B cell (primary cell): ENCODE measurements at regions not wholly inside any gene's neighbourhood (a gene's known extent, or its start where the extent isn't known, plus 50 kb on each side); places are given as distances from the start of the nearest gene placed in this dataset.

ENCODE experiments used
- ATAC-seq: fragments of 200-7000 bp; cut with Tn5 transposase; one replicate; pipeline ENCODE4 v1.10.0; 2021; ENCODE audit warnings: low read depth, mild to moderate bottlenecking, moderate number of reproducible peaks, moderate library complexity
- CTCF ChIA-PET: fragments of 350-600 bp; sonication (Branson Sonifier 250); formaldehyde crosslinking; loops from one replicate; lab custom pipeline; 2021; ENCODE audit warnings: antibody characterized with exemption, inconsistent platforms; lab: Charles Lee
- POLR2A ChIA-PET: fragments of 350-600 bp; sonication (Branson Sonifier 250); formaldehyde crosslinking; loops from one replicate; lab custom pipeline; 2021; ENCODE audit warnings: antibody characterized with exemption; lab: Charles Lee
- DNase-seq: peaks from one replicate; pipeline ENCODE4 v3.0.0; 2013
- H2AFZ ChIP-seq: 2 replicates; pipeline ENCODE4 v1.6.1; 2012; ENCODE audit warnings: mild to moderate bottlenecking, low read depth, low read length; ENCODE audit not compliant: insufficient read depth, poor library complexity, severe bottlenecking
- H3K27ac ChIP-seq, 2 donors: 1 replicate in 1 of 2; 2 replicates in 1 of 2; pipeline ENCODE4 v1.5.1; 2012 to 2013; ENCODE audit warnings: low read length in 2 of 2, mild to moderate bottlenecking in 2 of 2, moderate library complexity in 1 of 2
- H3K27me3 ChIP-seq, 4 experiments: fragments of 200-600 bp in 1 of 4; sonication (generic) in 1 of 4; replicated peaks in 1 of 4; 1 replicate in 2 of 4; 2 replicates in 2 of 4; pipeline versions ENCODE4 v1.6.1 to v1.7.0; 2013 to 2016; ENCODE audit warnings: low read length in 3 of 4, mild to moderate bottlenecking in 2 of 4, mixed read lengths in 1 of 4, moderate library complexity in 1 of 4; ENCODE audit not compliant: insufficient read depth in 4 of 4, control insufficient read depth in 3 of 4; ENCODE audit errors: control extremely low read depth in 1 of 4
- H3K36me3 ChIP-seq, 2 experiments: replicated peaks in 1 of 2; 1 replicate in 1 of 2; 2 replicates in 1 of 2; pipeline versions ENCODE4 v1.6.1 to v1.7.1; 2013; ENCODE audit warnings: low read length in 1 of 2; ENCODE audit not compliant: insufficient read depth in 2 of 2, control insufficient read depth in 1 of 2; ENCODE audit errors: control extremely low read depth in 1 of 2, extremely low read depth in 1 of 2
- H3K4me1 ChIP-seq, 2 donors: fragments of 200-600 bp in 1 of 2; sonication (generic) in 1 of 2; 1 replicate in 1 of 2; 2 replicates in 1 of 2; pipeline versions ENCODE4 v1.5.1 to v1.6.1; 2013 to 2017; ENCODE audit warnings: low read length in 2 of 2; ENCODE audit not compliant: control insufficient read depth in 2 of 2, insufficient read depth in 2 of 2
- H3K4me2 ChIP-seq: replicated peaks from 2 replicates; pipeline ENCODE3; 2012; ENCODE audit warnings: mild to moderate bottlenecking, low read depth, low read length; ENCODE audit not compliant: poor library complexity, severe bottlenecking
- H3K4me3 ChIP-seq, 5 experiments: fragments of 200-600 bp in 1 of 5; sonication (generic) in 1 of 5; 1 replicate in 3 of 5; 2 replicates in 2 of 5; pipeline versions ENCODE4 v1.5.1 to v1.7.0; 2011 to 2016; ENCODE audit warnings: low read length in 4 of 5, mild to moderate bottlenecking in 4 of 5, low read depth in 2 of 5, control low read depth in 1 of 5, moderate library complexity in 1 of 5; ENCODE audit not compliant: insufficient read depth in 1 of 5; ENCODE audit errors: control extremely low read depth in 1 of 5, extremely low read depth in 1 of 5
- H3K79me2 ChIP-seq: fragments of 200-600 bp; sonication (generic); one replicate; pipeline ENCODE4 v1.6.0; 2016; ENCODE audit warnings: low read length; ENCODE audit not compliant: control insufficient read depth, insufficient read depth
- H3K9ac ChIP-seq: fragments of 200-600 bp; sonication (generic); 2 replicates; pipeline ENCODE4 v1.6.1; 2017; ENCODE audit warnings: mild to moderate bottlenecking, low read length, moderate library complexity
- H3K9me3 ChIP-seq, 3 donors: one replicate each; pipeline versions ENCODE4 v1.6.1 to v1.7.1; 2013; ENCODE audit warnings: low read length in 2 of 3; ENCODE audit not compliant: control insufficient read depth in 2 of 3, insufficient read depth in 1 of 3; ENCODE audit errors: control extremely low read depth in 1 of 3
- H4K20me1 ChIP-seq: 2 replicates; pipeline ENCODE4 v1.6.0; 2012; ENCODE audit warnings: mild to moderate bottlenecking, low read length; ENCODE audit not compliant: insufficient read depth, control insufficient read depth, poor library complexity, severe bottlenecking
- H3K27ac Mint-ChIP-seq: one replicate; pipeline ENCODE4 v1.8.0; 2021; ENCODE audit warnings: mixed read lengths
- H3K27me3 Mint-ChIP-seq: one replicate; pipeline ENCODE4 v1.8.0; 2021; ENCODE audit warnings: mixed read lengths
- H3K4me1 Mint-ChIP-seq: one replicate; pipeline ENCODE4 v1.8.0; 2021; ENCODE audit warnings: mixed read lengths
- H3K4me3 Mint-ChIP-seq: one replicate; pipeline ENCODE4 v1.8.0; 2021; ENCODE audit warnings: mixed read lengths
- H3K9me3 Mint-ChIP-seq: one replicate; pipeline ENCODE4 v1.8.0; 2022; ENCODE audit warnings: mixed read lengths; ENCODE audit not compliant: insufficient read depth
- CTCF ChIP-seq: fragments of 200-600 bp; IDR thresholded peaks from one replicate; pipeline ENCODE4 v1.8.0; 2022; ENCODE audit warnings: antibody characterized with exemption, mild to moderate bottlenecking
- EZH2 ChIP-seq: IDR thresholded peaks from 2 replicates; pipeline ENCODE4 v1.6.1; 2012; ENCODE audit warnings: borderline replicate concordance, low read depth, mild to moderate bottlenecking, moderate library complexity, low read length; ENCODE audit not compliant: insufficient read depth, poor library complexity, severe bottlenecking
- WGBS: methylation state at CpG from one replicate; pipeline ENCODE4 v1.1.5; 2013; ENCODE audit warnings: missing lambda C conversion rate; ENCODE audit not compliant: insufficient coverage; 5-methylcytosine and 5-hydroxymethylcytosine counted together
- intact Hi-C: fragments of 100-400 bp; cut with micrococcal nuclease; formaldehyde crosslinking; loops from one replicate; pipeline ENCODE4 v1.10.0; 2022

- no peaks in the 10 kb centered on the region for H3K79me2 ChIP-seq
- H3K4me3 Mint-ChIP-seq = no peak overlapping the region
- H3K4me1 ChIP-seq = peaks cover 4 to 13% of the 10 kb centered on the region in 2 donors
- no peak overlapping the region for H3K4me3 ChIP-seq
- H3K9ac ChIP-seq = no peak overlapping the region
- peaks cover 7% of the 10 kb centered on the region for H3K9me3 Mint-ChIP-seq
- H3K27ac ChIP-seq = no peak overlapping the region
- intact Hi-C loops = no loop called here
- H3K27me3 Mint-ChIP-seq = no peaks in the 10 kb centered on the region
- peaks cover 0 to 8% (median 3%) of the 10 kb centered on the region in 3 donors for H3K9me3 ChIP-seq
- CTCF ChIA-PET = interaction anchor here (0.5 kb wide), 1 partner anchor 72 kb away, joined by 3 read pairs; no protein-coding TSS in a partner anchor
- POLR2A ChIA-PET = no interaction called here
- H3K4me1 Mint-ChIP-seq = peaks cover 16% of the 10 kb centered on the region
- 83% methylated on average over 4 of the region's 11 CpGs for WGBS
- peak; percentile 54 for ATAC-seq
- no peaks in the 10 kb centered on the region for H3K27me3 ChIP-seq
- no peaks in the 10 kb centered on the region for H3K36me3 ChIP-seq
- TF ChIP-seq CTCF (no peak), EZH2 (no peak)
- no peak overlapping the region for H3K27ac Mint-ChIP-seq
- H4K20me1 ChIP-seq = no peaks in the 10 kb centered on the region
- DNase-seq = peak; percentile 18
- no peak overlapping the region for H3K4me2 ChIP-seq
- H2AFZ ChIP-seq = no peak overlapping the region
Observed at GRCh38 chr5:159469496-159470372, 139.4 kb upstream of the IL12B start.

- no peak for TF ChIP-seq CTCF
- H3K9me3 Mint-ChIP-seq = peaks cover 11% of the 10 kb centered on the region
- CTCF ChIA-PET = no interaction called here
- H3K27me3 Mint-ChIP-seq = no peaks in the 10 kb centered on the region
- H3K27ac ChIP-seq = no peak overlapping the region
- no peaks in the 10 kb centered on the region for H3K36me3 ChIP-seq
- DNase-seq (no peak), ATAC-seq (no peak)
- peaks cover 4 to 13% of the 10 kb centered on the region in 2 donors for H3K4me1 ChIP-seq
- no peak overlapping the region for H3K4me3 ChIP-seq
- H3K27me3 ChIP-seq = no peaks in the 10 kb centered on the region
- WGBS = 100% methylated on average over 1 of the region's 2 CpGs
- intact Hi-C loops = no loop called here
- peaks cover 0 to 22% (median 8%) of the 10 kb centered on the region in 3 donors for H3K9me3 ChIP-seq
- H3K79me2 ChIP-seq = no peaks in the 10 kb centered on the region
- peaks cover 16% of the 10 kb centered on the region for H3K4me1 Mint-ChIP-seq
- H2AFZ ChIP-seq = no peak overlapping the region
- no peaks in the 10 kb centered on the region for H4K20me1 ChIP-seq
- no peak overlapping the region for H3K4me3 Mint-ChIP-seq
- no peak overlapping the region for H3K4me2 ChIP-seq
- POLR2A ChIA-PET = no interaction called here
- no peak overlapping the region for H3K9ac ChIP-seq
- no peak overlapping the region for H3K27ac Mint-ChIP-seq
Observed at GRCh38 chr5:159471904-159472303, 141.6 kb upstream of the IL12B start.
